NCI-H446 treated with DMSO at 0.1 percent for 48 hours (cell line): ENCODE measurements at regions not wholly inside any gene's neighbourhood (a gene's known extent, or its start where the extent isn't known, plus 50 kb on each side); places are given as distances from the start of the nearest gene placed in this dataset.

ENCODE experiments used
- DNase-seq: peaks from one replicate; lab custom pipeline; 2025; lab: John Stamatoyannopoulos, UW

GRCh38 chr6:23951691-23952090, 174.3 kb upstream of the NRSN1 start:
- no peak for DNase-seq

- DNase-seq = no peak
These were observed 173.8 kb upstream of the NRSN1 start for GRCh38 chr6:23952245-23952644.

GRCh38 chr6:23953976-23954375, 172.0 kb upstream of the NRSN1 start:
- DNase-seq = peak; percentile 13

GRCh38 chr6:23957017-23957416, 169.0 kb upstream of the NRSN1 start:
- DNase-seq = no peak

GRCh38 chr6:23964865-23965264, 161.2 kb upstream of the NRSN1 start:
- DNase-seq = no peak

GRCh38 chr6:23969344-23969743, 156.7 kb upstream of the NRSN1 start:
- no peak for DNase-seq

GRCh38 chr6:23977706-23978105, 148.3 kb upstream of the NRSN1 start:
- no peak for DNase-seq

GRCh38 chr6:23980965-23981364, 145.1 kb upstream of the NRSN1 start:
- no peak for DNase-seq

- no peak for DNase-seq
These were observed 144.1 kb upstream of the NRSN1 start for GRCh38 chr6:23981923-23982322.

GRCh38 chr6:23983735-23984134, 142.3 kb upstream of the NRSN1 start:
- no peak for DNase-seq

- no peak for DNase-seq
These were observed 141.0 kb upstream of the NRSN1 start for GRCh38 chr6:23985015-23985414.

- DNase-seq = no peak
These were observed 136.0 kb upstream of the NRSN1 start for GRCh38 chr6:23989885-23990533.

GRCh38 chr6:23994013-23994412, 132.0 kb upstream of the NRSN1 start:
- DNase-seq = no peak

- DNase-seq = peak; percentile 66
These were observed 122.0 kb upstream of the NRSN1 start for GRCh38 chr6:24004062-24004461.

- DNase-seq = no peak
These were observed 121.4 kb upstream of the NRSN1 start for GRCh38 chr6:24004659-24005058.

- no peak for DNase-seq
These were observed 119.8 kb upstream of the NRSN1 start for GRCh38 chr6:24006254-24006653.

GRCh38 chr6:24009319-24009718, 116.7 kb upstream of the NRSN1 start:
- DNase-seq = no peak

- DNase-seq = no peak
These were observed 115.9 kb upstream of the NRSN1 start for GRCh38 chr6:24010133-24010532.

- no peak for DNase-seq
These were observed 109.7 kb upstream of the NRSN1 start for GRCh38 chr6:24016286-24016685.

GRCh38 chr6:24016857-24017256, 109.2 kb upstream of the NRSN1 start:
- no peak for DNase-seq

GRCh38 chr6:24019393-24019792, 106.6 kb upstream of the NRSN1 start:
- DNase-seq = no peak

- no peak for DNase-seq
These were observed 106.2 kb upstream of the NRSN1 start for GRCh38 chr6:24019830-24020229.

GRCh38 chr6:24026050-24026449, 100.0 kb upstream of the NRSN1 start:
- no peak for DNase-seq

GRCh38 chr6:24031496-24031895, 94.5 kb upstream of the NRSN1 start:
- peak; percentile 26 for DNase-seq
